GM12891 (cell line): ENCODE measurements at regions not wholly inside any gene's neighbourhood (a gene's known extent, or its start where the extent isn't known, plus 50 kb on each side); places are given as distances from the start of the nearest gene placed in this dataset.

Source experiments
- POLR2A ChIP-seq: IDR thresholded peaks from 2 replicates; pipeline ENCODE4 v1.6.1; 2011; ENCODE audit warnings: low read depth, low read length, control low read depth
- POLR2AphosphoS5 ChIP-seq: IDR thresholded peaks from 2 replicates; pipeline ENCODE4 v1.6.1; 2011; ENCODE audit warnings: low read depth, low read length, control low read depth

DNA sequence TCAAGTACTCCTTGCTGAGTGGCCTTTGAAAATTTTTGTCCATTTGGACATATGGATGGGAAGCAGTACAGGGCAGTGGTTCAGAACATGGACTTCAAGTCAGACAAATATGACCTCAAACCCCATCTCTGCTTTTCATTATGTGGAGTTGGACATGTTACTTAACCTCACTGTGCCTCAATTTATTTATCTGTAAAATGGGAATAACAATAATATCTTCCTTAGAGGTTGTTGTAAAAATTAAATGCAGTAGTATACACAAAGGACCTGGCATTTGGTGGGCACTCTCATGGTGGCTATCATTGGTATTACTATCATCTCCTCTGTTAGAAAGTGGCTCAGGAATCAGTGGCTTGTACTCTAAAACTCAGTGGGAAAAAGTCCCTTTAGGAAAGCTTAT lies 204.0 kb upstream of the MYLIP start:
- no peak for TF ChIP-seq POLR2A
- no peak for TF ChIP-seq POLR2AphosphoS5
